Lower leg skin (tissue), 3 donors: ENCODE measurements at regions not wholly inside any gene's neighbourhood (a gene's known extent, or its start where the extent isn't known, plus 50 kb on each side); places are given as distances from the start of the nearest gene placed in this dataset.

Source experiments
- CTCF ChIP-seq, 3 donors: fragments of 450-650 bp; IDR thresholded peaks; one replicate each; pipeline ENCODE4 v1.5.1; 2016; ENCODE audit warnings: antibody characterized with exemption in 3 of 3, mild to moderate bottlenecking in 3 of 3, moderate library complexity in 2 of 3
- POLR2A ChIP-seq, 2 donors: fragments of 450-650 bp; IDR thresholded peaks; one replicate each; pipeline ENCODE4 v1.6.1; 2016 to 2017; ENCODE audit warnings: antibody characterized with exemption in 2 of 2, mild to moderate bottlenecking in 1 of 2, moderate library complexity in 1 of 2

DNA sequence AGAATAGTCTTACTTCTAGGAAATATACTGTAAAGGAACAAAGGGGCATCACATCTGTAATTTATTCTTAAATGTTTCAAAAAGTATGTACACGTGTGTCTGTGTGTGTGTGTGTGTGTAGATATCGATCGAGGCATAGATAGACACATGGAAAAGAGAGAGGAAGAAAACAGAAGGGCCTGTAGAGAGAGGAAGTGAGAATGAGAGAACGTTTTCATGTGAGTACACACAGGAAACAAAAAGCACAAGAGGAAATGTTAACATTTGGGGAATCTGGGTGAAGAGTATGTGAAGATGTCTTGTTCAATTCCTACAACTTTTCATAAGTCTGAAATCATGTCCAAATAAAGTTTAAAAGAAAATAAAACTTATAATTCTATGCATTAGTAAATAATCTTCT is 286.5 kb upstream of the SORCS1 start:
- TF ChIP-seq CTCF (IDR thresholded peaks at IDR 0.05), result no peak
- TF ChIP-seq POLR2A (IDR thresholded peaks at IDR 0.05), result no peak
